ENCODE measurements at regions not wholly inside any gene's neighbourhood (a gene's known extent, or its start where the extent isn't known, plus 50 kb on each side); places are given as distances from the start of the nearest gene placed in this dataset.

GRCh38 chr19:29113838-29114237 is 99.1 kb downstream of the UQCRFS1 start:
- WGBS (ENCODE audit: insufficient coverage, low coverage, low lambda C conversion rate, missing lambda C conversion rate): 40% methylated on average over 2 of the region's 9 CpGs
- intact Hi-C loops (cut with DNase I): no loop called here
- DNase-seq (no peak), ATAC-seq (no peak)
- Histone ChIP-seq H3K27me3 (no peaks in the 10 kb centered on the region), H3K4me3 (no peak overlapping the region), H3K27ac (no peak overlapping the region), H3K36me3 (no peaks in the 10 kb centered on the region), H3K4me1 (no peaks in the 10 kb centered on the region), H3K9me3 (no peaks in the 10 kb centered on the region)
- no peak for TF ChIP-seq POLR2A (IDR thresholded peaks at IDR 0.05)
- TF ChIP-seq, protein P1, sequence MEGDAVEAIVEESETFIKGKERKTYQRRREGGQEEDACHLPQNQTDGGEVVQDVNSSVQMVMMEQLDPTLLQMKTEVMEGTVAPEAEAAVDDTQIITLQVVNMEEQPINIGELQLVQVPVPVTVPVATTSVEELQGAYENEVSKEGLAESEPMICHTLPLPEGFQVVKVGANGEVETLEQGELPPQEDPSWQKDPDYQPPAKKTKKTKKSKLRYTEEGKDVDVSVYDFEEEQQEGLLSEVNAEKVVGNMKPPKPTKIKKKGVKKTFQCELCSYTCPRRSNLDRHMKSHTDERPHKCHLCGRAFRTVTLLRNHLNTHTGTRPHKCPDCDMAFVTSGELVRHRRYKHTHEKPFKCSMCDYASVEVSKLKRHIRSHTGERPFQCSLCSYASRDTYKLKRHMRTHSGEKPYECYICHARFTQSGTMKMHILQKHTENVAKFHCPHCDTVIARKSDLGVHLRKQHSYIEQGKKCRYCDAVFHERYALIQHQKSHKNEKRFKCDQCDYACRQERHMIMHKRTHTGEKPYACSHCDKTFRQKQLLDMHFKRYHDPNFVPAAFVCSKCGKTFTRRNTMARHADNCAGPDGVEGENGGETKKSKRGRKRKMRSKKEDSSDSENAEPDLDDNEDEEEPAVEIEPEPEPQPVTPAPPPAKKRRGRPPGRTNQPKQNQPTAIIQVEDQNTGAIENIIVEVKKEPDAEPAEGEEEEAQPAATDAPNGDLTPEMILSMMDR (IDR thresholded peaks at IDR 0.05): no peak

- no peak for ATAC-seq
Observed at GRCh38 chr19:29111576-29111975, 101.4 kb downstream of the UQCRFS1 start.

GRCh38 chr19:29107831-29108230 is 105.1 kb downstream of the UQCRFS1 start:
- Histone ChIP-seq H3K4me3 (no peak overlapping the region), H3K9me3 (no peaks in the 10 kb centered on the region), H3K27ac (no peak overlapping the region), H3K4me1 (no peaks in the 10 kb centered on the region), H3K27me3 (no peaks in the 10 kb centered on the region), H3K36me3 (no peaks in the 10 kb centered on the region)
- DNase-seq: no peak
- intact Hi-C loops (cut with DNase I): no loop called here
- ATAC-seq: no peak
- 18% methylated on average over 2 of the region's 6 CpGs for WGBS (ENCODE audit: insufficient coverage, low coverage, low lambda C conversion rate, missing lambda C conversion rate)
- TF ChIP-seq POLR2A (IDR thresholded peaks at IDR 0.05): no peak
- TF ChIP-seq, protein P1 (IDR thresholded peaks at IDR 0.05): no peak

More at GRCh38 chr19:29111576-29111975, 101.4 kb downstream of the UQCRFS1 start:
- Histone ChIP-seq H3K4me3 (no peak overlapping the region), H3K36me3 (no peaks in the 10 kb centered on the region), H3K9me3 (no peaks in the 10 kb centered on the region), H3K27ac (no peak overlapping the region), H3K27me3 (no peaks in the 10 kb centered on the region), H3K4me1 (no peaks in the 10 kb centered on the region)
- no peak for DNase-seq
- 74% methylated on average over 5 of the region's 6 CpGs for WGBS (ENCODE audit: insufficient coverage, low coverage, low lambda C conversion rate, missing lambda C conversion rate)
- intact Hi-C loops (cut with DNase I): no loop called here
- TF ChIP-seq POLR2A (IDR thresholded peaks at IDR 0.05): no peak
- TF ChIP-seq, protein P1 (IDR thresholded peaks at IDR 0.05): no peak

DNA sequence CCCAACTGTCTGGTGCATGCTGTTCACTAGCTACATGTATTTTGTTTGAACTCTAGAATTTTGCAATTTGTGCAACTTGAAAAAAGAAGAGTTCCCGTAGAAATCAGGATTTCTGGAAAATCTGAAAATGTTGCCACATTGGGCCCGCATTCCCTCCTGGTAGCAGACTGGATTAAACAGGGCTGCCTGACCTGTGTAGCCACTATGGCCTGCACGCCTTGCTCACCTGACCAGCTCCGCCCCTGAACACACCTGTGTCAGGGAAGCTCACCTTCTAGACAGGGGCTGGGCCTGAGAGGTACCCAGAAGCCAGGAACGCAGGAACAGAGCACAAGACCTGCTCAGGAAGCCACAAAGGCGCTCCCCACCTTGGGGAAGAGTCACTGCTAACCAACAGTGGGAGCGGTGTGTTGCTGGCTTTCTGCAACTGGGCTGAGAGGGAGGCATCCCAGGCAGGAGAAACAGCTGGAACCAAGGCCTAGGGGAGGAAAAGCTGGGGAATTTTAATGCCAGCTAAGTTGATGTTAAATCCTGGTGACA is 106.5 kb downstream of the UQCRFS1 start:
- no peak for ATAC-seq
- H3K9me3 ChIP-seq: no peaks in the 10 kb centered on the region
- H3K4me1 ChIP-seq: no peaks in the 10 kb centered on the region
- intact Hi-C loops (cut with DNase I): no loop called here
- no peak overlapping the region for H3K4me3 ChIP-seq
- H3K36me3 ChIP-seq: no peaks in the 10 kb centered on the region
- TF ChIP-seq, protein P1 (IDR thresholded peaks at IDR 0.05): no peak
- TF ChIP-seq POLR2A (IDR thresholded peaks at IDR 0.05): no peak
- 75% methylated on average over 5 of the region's 7 CpGs for WGBS (ENCODE audit: insufficient coverage, low coverage, low lambda C conversion rate, missing lambda C conversion rate)
- H3K27ac ChIP-seq: no peak overlapping the region
- no peaks in the 10 kb centered on the region for H3K27me3 ChIP-seq
- DNase-seq: no peak
